GM19351 (cell line): ENCODE measurements at regions not wholly inside any gene's neighbourhood (a gene's known extent, or its start where the extent isn't known, plus 50 kb on each side); places are given as distances from the start of the nearest gene placed in this dataset.

ENCODE experiments used
- ATAC-seq: cut with Tn5 transposase; IDR thresholded peaks from one replicate; pipeline ENCODE4 v1.9.1; 2021; ENCODE audit warnings: mild to moderate bottlenecking, moderate library complexity; ENCODE audit not compliant: unreplicated experiment

DNA sequence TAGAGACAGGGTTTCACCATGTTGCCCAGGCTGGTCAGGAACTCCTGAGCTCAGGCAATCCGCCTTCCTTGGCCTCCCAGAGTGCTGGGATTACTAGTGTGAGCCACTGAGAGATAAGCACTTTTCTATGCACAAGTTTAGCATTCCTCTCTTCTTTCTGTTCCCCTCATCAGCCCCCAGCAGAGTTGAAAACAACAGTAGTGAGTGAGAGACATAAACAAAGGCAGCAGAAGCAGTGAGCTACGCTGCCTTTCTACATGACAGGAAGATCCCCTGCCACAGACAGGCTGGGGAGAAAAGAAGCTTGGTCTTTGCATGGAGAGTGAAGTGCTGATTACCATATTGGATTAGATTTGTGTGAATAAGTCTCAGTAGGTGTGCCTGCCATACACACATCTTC is 392.0 kb upstream of the KIRREL3 start:
- no peak for ATAC-seq

DNA sequence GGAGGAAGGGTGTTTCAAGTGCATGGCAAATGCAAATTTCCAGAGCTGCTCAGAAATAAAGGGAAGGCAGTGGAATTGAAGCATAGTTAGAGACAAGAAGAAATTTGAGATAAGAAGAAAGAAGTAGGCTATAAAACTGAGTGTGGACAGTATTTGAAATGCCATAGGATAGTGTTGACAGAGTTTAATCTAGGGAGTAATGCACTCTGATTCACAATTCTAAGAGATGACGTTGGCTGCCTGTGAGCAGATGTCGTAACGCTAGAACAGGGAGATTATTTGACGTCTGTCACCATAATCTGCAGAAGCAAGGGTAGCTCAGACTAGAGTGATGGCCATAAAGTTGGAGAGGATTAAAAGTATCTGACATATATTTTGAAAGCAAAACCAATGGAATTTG is 389.9 kb upstream of the KIRREL3 start:
- ATAC-seq = no peak

DNA sequence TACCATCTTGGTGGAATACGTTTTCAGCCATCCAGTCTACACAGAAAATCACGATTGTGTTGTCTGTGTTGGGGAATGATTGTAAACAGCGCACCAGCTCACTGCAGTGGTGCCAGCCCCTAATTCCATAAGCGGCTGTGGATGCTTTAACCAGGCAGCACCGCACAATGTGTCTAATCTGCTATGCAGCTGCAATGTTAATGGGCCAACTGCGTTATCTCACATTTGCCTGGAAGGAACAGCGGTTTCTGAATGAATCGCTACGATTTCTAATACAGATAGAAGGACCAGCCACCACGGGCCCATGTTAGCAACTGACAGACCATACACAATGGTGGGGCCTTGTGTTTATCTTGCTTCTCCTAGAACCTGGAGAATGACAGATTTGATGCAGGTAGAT is 384.5 kb upstream of the KIRREL3 start:
- no peak for ATAC-seq

DNA sequence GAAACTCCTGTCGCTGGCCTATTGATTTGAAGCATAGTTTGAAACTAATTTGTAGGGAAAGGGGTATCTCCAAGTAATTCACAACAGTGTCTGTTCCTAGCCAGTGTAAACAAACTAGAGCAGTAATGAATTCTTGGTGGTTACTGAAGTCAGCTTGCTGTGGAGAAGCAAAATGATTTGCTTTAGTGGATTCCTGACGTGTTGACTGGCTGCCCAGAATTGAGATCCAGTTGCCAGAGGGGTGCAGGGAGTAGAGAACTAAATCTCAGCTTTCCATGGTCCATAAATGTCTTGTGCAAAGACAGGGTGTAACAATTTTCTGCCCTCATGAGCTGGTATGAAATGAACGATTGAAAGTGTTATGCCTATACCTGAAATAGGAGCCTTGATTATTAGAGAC is 382.5 kb upstream of the KIRREL3 start:
- no peak for ATAC-seq

DNA sequence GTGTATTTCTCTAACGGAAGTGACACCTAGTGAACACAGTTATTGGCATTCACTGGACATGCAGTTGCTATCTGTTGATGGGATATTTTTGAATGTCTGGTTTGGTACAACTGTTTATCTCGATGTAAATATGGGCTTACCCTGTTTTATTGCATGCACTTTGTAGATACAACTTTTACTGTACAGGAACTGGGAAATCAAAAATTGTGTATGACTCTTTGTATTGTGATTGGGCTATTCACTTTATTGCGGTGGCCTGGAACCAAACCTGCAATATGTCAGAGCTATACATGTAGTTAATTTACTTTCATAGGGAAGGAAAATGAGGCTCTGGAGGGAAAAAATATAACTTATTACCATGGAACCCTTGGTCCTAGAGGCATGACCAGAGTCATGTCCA is 380.7 kb upstream of the KIRREL3 start:
- no peak for ATAC-seq

DNA sequence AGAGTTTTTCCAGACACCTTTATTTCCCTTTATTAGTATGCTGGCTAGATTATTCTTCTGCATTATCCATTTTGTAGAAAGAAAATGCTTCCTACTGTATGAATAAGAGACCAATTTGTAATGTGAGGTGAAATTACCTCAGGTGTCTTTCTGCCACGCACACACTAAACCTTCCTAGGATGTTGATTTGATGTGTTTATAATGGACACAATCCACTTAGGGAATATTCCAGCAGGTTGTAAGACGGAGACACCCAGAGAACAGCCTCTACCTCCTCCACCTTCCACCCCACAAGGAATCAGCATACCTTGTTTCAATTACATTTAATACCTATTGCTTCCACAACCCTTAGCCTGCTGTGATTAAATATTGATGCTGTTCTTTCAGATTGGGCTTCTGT is 379.1 kb upstream of the KIRREL3 start:
- no peak for ATAC-seq

DNA sequence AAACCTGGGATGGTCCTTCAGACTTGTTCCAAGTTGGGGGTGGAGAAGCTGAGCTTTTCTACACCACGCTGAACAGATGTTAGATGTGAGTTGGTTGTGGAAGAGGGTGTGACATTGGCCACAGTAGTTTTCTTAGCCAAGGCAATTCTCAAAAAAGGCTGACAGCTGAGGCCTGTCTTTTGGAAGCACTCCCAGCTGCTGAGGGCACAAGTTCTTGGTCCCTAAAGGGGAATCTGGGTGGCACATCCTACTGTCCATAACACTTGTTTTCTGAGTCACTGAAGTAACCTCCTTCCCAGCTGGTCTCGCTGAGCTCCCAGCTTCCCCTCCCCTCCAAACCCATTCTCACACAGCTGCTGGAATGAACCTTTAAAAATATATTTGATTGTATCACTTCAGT is 375.7 kb upstream of the KIRREL3 start:
- ATAC-seq = no peak

DNA sequence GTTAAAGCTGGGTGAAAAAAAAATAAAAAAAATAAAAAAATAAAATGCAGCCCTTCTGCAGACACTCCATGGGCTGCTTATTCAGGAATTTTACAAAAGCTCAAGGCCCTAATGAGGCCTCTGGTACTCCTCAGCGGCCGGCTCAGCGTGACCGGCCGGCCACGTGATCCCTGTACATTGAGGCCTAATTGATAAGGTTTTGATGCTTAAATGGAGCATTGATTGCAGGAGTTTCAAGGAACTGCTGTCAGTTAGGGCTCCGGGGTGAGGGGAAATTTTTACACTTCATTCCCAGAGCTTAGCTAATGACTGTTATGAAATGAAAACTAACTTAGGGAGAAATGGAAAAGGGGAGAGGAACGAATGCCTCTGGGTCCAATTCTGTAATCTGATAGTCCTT is 368.8 kb upstream of the KIRREL3 start:
- no peak for ATAC-seq

DNA sequence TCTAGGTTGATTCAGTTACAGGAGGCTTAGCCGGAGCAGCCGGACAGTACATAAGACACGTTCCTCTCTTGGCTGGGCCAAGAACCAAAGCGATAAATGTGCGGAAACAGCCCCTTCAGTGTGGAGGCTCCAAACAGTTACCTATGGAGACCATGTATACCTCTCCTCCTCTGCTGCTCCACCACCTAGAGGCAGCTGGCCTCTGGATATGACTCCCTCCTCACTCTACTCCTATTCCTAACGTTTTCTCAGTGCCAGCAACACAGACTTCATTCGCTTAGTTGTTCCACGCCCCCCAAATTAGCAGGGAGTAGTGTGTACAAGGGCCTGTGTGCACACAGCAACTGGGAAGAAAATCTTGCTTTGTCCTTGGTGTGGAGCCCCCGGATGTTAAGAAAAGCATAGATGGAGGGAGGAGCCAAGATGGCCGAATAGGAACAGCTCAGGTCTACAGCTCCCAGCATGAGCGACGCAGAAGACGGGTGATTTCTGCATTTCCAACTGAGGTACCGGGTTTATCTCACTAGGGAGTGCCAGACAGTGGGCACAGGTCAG is 362.3 kb upstream of the KIRREL3 start:
- no peak for ATAC-seq

DNA sequence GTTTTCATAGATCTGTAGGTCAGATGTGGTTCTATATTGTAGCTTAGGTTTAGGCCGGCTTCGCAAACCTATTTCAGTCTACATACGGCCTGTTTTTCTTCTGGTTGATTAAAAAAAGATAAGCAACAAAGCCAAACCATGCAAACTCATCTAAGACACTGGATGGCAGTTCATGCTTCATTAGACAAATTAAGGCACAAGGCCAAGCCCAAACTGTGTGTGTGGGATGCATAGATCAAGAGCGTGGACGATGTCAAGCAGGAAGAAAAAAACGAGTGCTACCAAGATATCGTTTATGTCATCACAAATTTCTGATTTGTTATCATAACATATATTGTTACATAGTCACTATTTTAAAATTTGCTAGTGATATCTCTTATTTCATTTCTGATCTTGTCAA is 357.6 kb upstream of the KIRREL3 start:
- ATAC-seq = no peak

DNA sequence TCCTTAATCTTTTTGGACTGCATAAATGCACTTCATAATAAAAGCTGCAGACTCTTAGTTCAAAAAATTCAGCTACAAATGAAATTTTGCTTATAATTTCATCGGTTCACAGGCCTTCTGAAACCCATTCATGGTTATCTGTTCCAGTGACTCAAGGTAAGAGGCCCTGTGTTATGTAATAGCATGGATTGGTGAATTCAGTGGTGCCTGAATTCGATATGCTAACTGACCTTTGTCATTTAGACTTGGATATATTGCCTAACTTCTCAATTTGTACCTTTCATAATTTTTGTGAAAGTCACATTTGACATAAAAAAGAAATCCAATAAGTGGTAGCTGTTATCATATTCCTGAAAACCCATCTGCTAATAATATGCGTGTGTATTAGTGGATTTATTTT is 349.9 kb upstream of the KIRREL3 start:
- no peak for ATAC-seq

DNA sequence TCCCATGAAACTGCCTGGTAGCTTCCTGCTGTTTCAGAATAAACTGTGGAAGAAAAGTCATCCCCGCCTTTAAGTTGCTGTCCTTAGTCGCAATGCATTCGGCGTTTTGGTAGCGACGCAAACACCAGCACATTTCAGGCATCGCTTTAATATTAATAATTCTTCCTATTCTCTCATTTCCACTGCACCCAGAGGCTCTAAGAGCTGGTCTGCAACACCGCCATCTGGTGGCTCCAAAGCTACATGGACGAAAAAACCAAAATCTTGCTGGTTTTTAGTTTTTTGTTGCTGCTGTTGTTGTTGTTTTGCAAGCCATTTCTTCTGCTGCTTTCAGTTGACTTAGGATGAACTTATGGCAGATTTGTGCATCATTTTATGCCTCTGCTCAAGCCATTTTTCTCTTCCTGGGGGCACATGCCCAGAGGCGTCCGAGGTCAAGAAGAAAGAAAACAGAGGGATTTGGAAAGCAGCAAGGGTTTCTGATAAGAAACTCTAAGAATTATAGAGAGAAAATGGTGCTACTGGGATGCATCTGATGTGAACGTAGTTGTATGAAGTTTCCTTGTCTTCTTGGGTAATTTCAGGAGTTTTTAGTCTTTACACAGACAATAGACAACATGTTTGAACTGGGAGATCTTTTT is 345.4 kb upstream of the KIRREL3 start:
- ATAC-seq = peak; percentile 72

DNA sequence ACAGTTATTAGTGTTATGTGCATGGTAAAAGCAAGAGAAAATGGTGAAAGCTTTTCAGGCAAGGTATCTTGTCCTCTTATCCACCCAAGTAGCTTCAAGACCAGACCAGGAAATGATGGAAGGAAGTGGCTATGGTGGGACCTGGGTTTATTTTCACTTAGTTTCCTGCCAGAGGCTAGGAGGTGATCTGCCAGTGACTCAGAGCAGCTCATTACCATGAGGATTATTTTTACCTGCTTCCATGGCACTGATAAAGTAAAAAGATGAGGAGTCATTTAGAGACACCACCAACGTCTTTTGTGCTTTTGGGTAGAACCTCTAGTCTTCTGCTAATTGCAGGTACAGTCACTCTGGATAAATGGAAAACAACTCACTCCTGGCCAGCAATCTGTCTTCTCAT is 339.9 kb upstream of the KIRREL3 start:
- no peak for ATAC-seq

DNA sequence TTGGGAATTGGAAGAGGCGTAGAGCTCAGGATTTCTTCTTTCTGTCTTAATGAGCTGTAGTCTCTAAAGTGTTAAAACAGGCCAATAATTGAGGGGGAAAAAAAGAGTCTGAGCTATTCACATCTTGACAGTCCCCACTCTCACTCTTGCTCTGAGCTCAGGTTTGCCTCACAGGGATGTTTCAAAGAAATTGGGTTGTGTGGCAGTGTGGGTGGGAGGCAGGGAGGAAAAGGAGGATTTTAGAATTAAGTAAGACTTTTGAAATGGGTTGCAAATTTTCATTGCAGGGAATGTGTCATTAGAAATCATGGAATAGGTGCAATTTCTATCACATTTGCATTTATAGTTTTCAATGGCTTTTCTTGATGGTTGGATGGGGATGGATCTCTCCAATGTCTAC is 338.8 kb upstream of the KIRREL3 start:
- ATAC-seq = no peak

DNA sequence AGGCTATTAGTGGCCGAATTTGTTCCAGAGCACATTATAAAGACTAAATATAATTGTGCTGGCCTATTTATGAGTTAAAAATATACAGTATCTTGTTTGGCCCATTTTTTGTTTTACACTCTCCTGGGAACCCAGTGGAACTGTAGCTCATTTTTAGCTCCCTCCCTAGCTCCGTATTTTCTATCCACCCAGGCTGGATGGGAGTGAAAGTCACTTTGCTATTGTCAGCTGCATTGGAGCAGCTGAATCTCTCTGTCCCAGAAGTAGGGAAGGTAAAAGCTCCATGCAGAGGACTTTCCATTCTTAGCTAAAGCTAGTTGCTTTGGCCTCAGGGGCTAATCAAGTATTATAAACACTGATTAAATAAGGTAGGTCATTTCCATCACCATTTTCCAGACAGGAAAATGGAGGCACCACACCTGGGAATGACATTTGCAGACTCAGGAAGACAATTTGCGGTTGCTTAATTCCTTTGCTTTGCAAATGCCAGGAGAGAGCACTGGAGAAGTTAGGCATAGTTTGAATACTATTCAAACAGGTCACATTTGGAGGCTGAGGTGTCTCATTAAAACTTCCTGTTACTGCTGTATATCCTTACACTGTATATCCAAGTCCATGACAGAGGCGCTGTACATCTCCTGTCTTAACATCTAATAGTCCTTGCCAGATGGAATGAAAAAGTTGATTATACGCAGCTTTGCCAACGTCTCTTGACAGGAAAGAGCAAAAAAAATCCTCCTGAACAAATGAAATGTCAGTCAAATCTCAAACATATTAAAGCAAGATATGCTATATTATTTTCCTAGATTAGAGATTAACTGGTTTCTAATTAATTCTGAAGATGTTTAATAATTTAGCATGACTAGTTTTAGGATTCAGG is 338.1 kb upstream of the KIRREL3 start:
- ATAC-seq = no peak

DNA sequence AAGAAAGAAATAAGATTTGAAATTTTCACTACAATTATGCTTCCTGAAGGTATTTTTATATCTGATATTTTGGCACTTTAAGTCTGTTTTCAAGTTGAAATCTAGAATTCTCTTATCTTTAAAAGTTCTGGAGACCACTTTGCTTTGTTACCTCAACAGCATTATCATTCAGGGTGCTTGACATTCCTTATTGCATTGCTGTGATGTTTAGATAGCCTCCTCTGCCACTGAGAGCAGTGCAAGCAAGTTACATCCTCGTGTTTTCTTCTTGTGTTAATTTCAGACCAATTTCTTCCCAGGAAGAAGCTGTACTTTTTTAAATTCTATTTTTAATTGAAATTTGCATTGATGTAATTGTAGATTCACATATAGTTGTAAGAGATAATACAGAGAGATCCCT is 333.9 kb upstream of the KIRREL3 start:
- no peak for ATAC-seq

DNA sequence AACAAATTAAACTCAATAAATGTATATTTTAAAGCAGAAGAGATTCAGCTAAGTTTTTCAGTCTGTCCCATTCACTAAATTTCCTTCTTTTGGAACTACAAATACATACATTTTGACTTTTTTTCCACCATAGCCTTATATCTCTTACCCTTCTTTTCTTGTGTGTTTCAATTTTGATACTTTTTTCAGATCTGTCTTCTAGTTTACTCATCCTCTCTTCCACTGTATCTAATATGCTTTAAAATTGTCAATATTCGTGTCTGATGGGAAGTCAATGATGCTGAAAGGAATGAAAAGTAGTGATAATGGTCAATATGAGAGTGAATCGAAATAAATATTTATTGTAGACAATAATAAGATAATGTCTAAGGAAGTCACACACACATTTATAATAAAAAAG is 332.3 kb upstream of the KIRREL3 start:
- ATAC-seq = no peak

DNA sequence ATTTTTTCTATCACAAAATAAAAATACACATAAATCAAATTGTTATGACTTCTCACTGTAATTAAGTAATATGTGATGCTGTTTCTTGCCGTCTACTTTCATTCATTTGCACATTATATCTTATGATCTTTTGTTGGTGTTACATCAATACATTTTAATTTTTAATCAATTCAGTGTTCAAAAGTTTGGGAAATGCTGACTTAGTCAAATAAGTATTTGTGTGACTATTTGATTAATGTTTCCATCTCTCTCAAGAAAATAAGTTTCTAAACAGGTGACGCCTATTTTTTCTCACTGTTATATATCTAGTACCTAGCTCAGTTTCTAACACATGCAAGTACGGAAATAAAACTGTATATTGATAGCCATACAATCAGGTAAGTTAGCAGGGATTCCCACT is 329.5 kb upstream of the KIRREL3 start:
- no peak for ATAC-seq

DNA sequence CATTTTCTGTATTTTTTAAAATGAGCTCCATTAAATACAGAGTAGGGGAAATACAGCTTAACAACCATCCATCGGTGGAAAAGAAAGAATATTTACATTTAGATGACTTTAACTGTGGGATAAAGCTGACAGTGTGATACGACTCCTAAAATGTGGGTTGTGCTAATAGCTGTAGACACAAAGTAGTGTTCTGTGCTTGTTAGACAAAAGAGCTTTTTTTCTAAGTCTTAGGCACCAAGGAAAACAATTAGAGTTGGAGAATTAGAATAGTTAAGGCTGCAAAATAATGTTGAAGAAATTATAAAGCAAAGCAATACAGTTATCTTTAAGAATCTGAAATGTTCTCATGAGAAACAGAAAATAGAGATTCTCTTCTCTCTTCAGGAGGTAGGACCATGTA is 307.7 kb upstream of the KIRREL3 start:
- no peak for ATAC-seq

DNA sequence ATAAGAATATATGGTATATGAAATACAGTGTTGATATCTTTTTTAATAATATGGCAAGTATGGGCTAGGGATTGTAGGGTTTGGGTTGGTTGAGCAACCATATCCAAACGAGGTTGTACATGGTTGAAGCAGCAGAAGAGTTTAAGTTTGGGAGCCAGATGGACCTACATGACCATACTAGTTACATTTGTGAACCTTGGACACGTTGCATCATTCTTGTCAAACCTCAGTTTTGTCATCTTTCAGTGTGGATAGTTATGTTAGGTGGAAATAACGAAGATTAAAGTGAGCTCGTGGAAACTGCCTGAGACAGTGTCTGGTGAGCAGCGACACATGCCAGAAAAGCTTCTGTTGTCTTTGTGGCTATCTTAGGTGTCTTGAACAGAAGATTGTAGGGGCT is 307.1 kb upstream of the KIRREL3 start:
- no peak for ATAC-seq

DNA sequence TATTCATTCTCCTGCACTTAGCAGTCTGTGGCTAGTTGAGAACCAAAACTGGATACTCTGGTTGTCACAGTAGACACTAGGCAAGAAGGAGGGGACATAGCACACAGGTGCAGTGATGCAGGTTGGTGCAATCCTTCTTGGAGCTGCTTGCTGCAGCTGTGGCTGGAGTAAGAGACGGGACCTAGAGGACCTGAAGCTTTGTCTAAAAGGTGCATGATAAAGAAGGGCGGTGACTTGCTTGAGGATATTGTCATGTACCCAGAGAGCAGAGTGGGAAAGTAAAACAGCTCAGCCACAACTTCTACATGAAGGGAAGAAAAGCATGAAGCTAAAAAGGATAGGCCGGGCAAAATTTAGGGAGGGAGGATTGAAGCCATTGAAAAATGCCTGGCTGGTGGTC is 304.1 kb upstream of the KIRREL3 start:
- no peak for ATAC-seq

DNA sequence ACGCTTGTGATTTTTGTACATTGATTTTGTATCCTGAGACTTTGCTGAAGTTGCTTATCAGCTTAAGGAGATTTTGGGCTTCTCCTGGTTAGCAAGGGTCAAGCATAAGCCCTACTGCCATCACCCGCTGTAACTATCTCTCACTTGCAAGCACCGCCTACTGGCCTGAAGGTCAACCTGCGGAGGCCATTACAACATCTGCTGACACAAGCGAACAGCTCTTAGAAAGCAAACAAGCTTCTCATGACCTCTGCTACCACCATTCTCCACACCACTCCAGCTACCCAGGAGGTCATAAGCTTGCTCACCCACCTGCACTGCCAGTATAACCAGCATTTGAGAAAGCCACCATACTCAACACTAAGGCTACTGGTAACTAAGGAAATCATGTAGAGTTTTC is 288.4 kb upstream of the KIRREL3 start:
- no peak for ATAC-seq
